ENCODE measurements at regions not wholly inside any gene's neighbourhood (a gene's known extent, or its start where the extent isn't known, plus 50 kb on each side); places are given as distances from the start of the nearest gene placed in this dataset.

- no peak for TF ChIP-seq CTCF (IDR thresholded peaks at IDR 0.05)
- H3K4me1 ChIP-seq (ENCODE audit: control insufficient read depth in 1 of 2, insufficient read depth in 2 of 2, low read length in 2 of 2) = no peaks in the 10 kb centered on the region
- H3K4me2 ChIP-seq (replicated peaks; ENCODE audit: extremely low read depth, low read length, poor library complexity, severe bottlenecking) = no peak overlapping the region
- no peaks in the 10 kb centered on the region for H3K27me3 ChIP-seq (ENCODE audit: control insufficient read depth in 2 of 2, insufficient read depth in 2 of 2, low read length in 2 of 2)
- no CpG with 5 or more reads among the region's 4 CpGs for WGBS (ENCODE audit: insufficient coverage)
- H3K4me3 ChIP-seq (replicated peaks in 1 of 3; ENCODE audit: low read depth in 2 of 3, low read length in 3 of 3) = no peak overlapping the region
- no peaks in the 10 kb centered on the region for H3K79me2 ChIP-seq (ENCODE audit: insufficient read depth, low read length)
- Mint-ChIP-seq H3K36me3 (no peaks in the 10 kb centered on the region), H3K4me3 (no peak overlapping the region), H3K9me3 (peaks cover 0 to 4% (median 3%) of the 10 kb centered on the region in 7 donors), H3K27ac (no peak overlapping the region), H3K4me1 (no peaks in the 10 kb centered on the region), H3K27me3 (ENCODE audit: low read depth in 3 of 3) (no peaks in the 10 kb centered on the region)
- no peak overlapping the region for H3K9ac ChIP-seq (ENCODE audit: insufficient read depth, low read length, poor library complexity, severe bottlenecking)
- no peak overlapping the region for H3K27ac ChIP-seq (ENCODE audit: low read depth in 1 of 2, low read length in 2 of 2)
- no peak for DNase-seq
- no peaks in the 10 kb centered on the region for H3K9me3 ChIP-seq (replicated peaks in 1 of 2; ENCODE audit: control insufficient read depth in 1 of 2, insufficient read depth in 1 of 2, low read length in 2 of 2)
- intact Hi-C loops (cut with micrococcal nuclease) = no loop called here
- H2AFZ ChIP-seq (ENCODE audit: insufficient read depth, low read depth, low read length, poor library complexity, severe bottlenecking) = no peak overlapping the region
- no peaks in the 10 kb centered on the region for H3K36me3 ChIP-seq (replicated peaks in 1 of 2; ENCODE audit: control insufficient read depth in 1 of 2, insufficient read depth in 2 of 2, low read length in 2 of 2)
- no peaks in the 10 kb centered on the region for H4K20me1 ChIP-seq (ENCODE audit: insufficient read depth, low read length)
Observed at GRCh38 chr11:90700789-90701439, 478.1 kb upstream of the CHORDC1 start.

- intact Hi-C loops (cut with micrococcal nuclease) = no loop called here
Observed at GRCh38 chr11:90699791-90700400, 477.0 kb upstream of the CHORDC1 start.

More at GRCh38 chr11:90699791-90700400, 477.0 kb upstream of the CHORDC1 start:
- Histone ChIP-seq H3K4me3 (replicated peaks in 1 of 3; ENCODE audit: low read depth in 2 of 3, low read length in 3 of 3) (no peak overlapping the region), H3K27me3 (ENCODE audit: control insufficient read depth in 2 of 2, insufficient read depth in 2 of 2, low read length in 2 of 2) (no peaks in the 10 kb centered on the region), H2AFZ (ENCODE audit: insufficient read depth, low read depth, low read length, poor library complexity, severe bottlenecking) (no peak overlapping the region), H4K20me1 (ENCODE audit: insufficient read depth, low read length) (no peaks in the 10 kb centered on the region), H3K9me3 (replicated peaks in 1 of 2; ENCODE audit: control insufficient read depth in 1 of 2, insufficient read depth in 1 of 2, low read length in 2 of 2) (no peaks in the 10 kb centered on the region), H3K79me2 (ENCODE audit: insufficient read depth, low read length) (no peaks in the 10 kb centered on the region), H3K27ac (ENCODE audit: low read depth in 1 of 2, low read length in 2 of 2) (no peak overlapping the region), H3K9ac (ENCODE audit: insufficient read depth, low read length, poor library complexity, severe bottlenecking) (no peak overlapping the region), H3K4me1 (ENCODE audit: control insufficient read depth in 1 of 2, insufficient read depth in 2 of 2, low read length in 2 of 2) (no peaks in the 10 kb centered on the region), H3K36me3 (replicated peaks in 1 of 2; ENCODE audit: control insufficient read depth in 1 of 2, insufficient read depth in 2 of 2, low read length in 2 of 2) (no peaks in the 10 kb centered on the region), H3K4me2 (replicated peaks; ENCODE audit: extremely low read depth, low read length, poor library complexity, severe bottlenecking) (no peak overlapping the region)
- no peak for TF ChIP-seq CTCF (IDR thresholded peaks at IDR 0.05)
- Mint-ChIP-seq H3K4me3 (no peak overlapping the region), H3K27me3 (ENCODE audit: low read depth in 3 of 3) (no peaks in the 10 kb centered on the region), H3K4me1 (no peaks in the 10 kb centered on the region), H3K36me3 (no peaks in the 10 kb centered on the region), H3K9me3 (peaks cover 0 to 4% (median 0%) of the 10 kb centered on the region in 7 donors), H3K27ac (no peak overlapping the region)
- no peak for DNase-seq
- no CpG with 5 or more reads among the region's 2 CpGs for WGBS (ENCODE audit: insufficient coverage)

All from CD14-positive monocyte (primary cell).